Breast epithelium (tissue), 4 donors: ENCODE measurements at regions not wholly inside any gene's neighbourhood (a gene's known extent, or its start where the extent isn't known, plus 50 kb on each side); places are given as distances from the start of the nearest gene placed in this dataset.

Experiments used
- DNase-seq, 2 donors: peaks; one replicate each; pipeline ENCODE4 v3.0.0-alpha.2; 2019; ENCODE audit warnings: low spot score in 2 of 2
- H3K27ac ChIP-seq, 2 donors: fragments of 200-600 bp; sonication (generic) in 1 of 2; one replicate each; pipeline ENCODE4 v1.5.1; 2016 to 2019; ENCODE audit warnings: mild to moderate bottlenecking in 1 of 2
- H3K27me3 ChIP-seq, 2 donors: fragments of 200-600 bp; sonication (generic) in 1 of 2; one replicate each; pipeline versions ENCODE4 v1.5.1 to v1.6.0; 2017 to 2019; ENCODE audit warnings: control low read depth in 1 of 2, mild to moderate bottlenecking in 1 of 2
- H3K36me3 ChIP-seq: fragments of 200-600 bp; one replicate; pipeline ENCODE4 v1.5.1; 2019
- H3K4me1 ChIP-seq, 2 donors: fragments of 200-600 bp; sonication (generic); one replicate each; pipeline ENCODE4 v1.5.1; 2016 to 2019; ENCODE audit warnings: control low read depth in 1 of 2
- H3K4me3 ChIP-seq, 3 donors: fragments of 200-600 bp; sonication (generic); 1 replicate in 2 of 3; 2 replicates in 1 of 3; pipeline ENCODE4 v1.5.1; 2016 to 2019; ENCODE audit warnings: mild to moderate bottlenecking in 3 of 3, moderate library complexity in 2 of 3
- H3K9me3 ChIP-seq, 2 donors: fragments of 200-600 bp; sonication (generic) in 1 of 2; one replicate each; pipeline ENCODE4 v1.5.1; 2016 to 2019; ENCODE audit warnings: control low read depth in 1 of 2
- POLR2A ChIP-seq: fragments of 450-650 bp; IDR thresholded peaks from one replicate; pipeline ENCODE4 v1.6.1; 2016; ENCODE audit warnings: antibody characterized with exemption, mild to moderate bottlenecking, moderate library complexity
- POLR2AphosphoS5 ChIP-seq, 3 donors: sonication (generic); formaldehyde crosslinking; IDR thresholded peaks; one replicate each; pipeline ENCODE4 v1.6.1; 2017; ENCODE audit warnings: antibody characterized with exemption in 3 of 3
- intact Hi-C: fragments of 100-400 bp; cut with DNase I; formaldehyde crosslinking; loops from one replicate; pipeline ENCODE4 v1.15.1; 2023; ENCODE audit warnings: low total_unique reads
- TF ChIP-seq, protein P1 (sequence below), 3 donors: fragments of 450-650 bp; IDR thresholded peaks; one replicate each; pipeline ENCODE4 v1.5.1; 2016 to 2017; ENCODE audit warnings: antibody characterized with exemption in 3 of 3, mild to moderate bottlenecking in 3 of 3, moderate library complexity in 3 of 3

DNA sequence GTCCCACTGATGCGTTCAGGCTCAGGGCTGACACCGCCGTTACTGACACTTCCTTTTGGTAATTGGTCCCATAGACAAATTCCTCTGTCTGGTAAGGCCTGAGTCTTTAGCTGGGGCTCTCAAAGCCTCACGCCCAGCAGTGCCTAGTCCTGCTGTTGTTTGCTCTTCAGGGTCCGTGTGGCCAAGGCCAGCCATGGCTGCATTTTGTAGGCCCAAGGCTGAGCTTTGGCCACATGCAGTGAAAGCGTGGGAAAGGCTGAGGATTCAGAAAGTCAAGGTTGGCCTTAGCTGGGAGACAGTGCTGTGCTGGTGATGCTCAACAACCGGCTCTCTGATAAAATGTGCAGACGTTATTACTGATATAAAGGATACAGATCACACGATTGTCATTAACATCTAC, 63.5 kb upstream of the C1orf174 start:
- TF ChIP-seq, protein P1, sequence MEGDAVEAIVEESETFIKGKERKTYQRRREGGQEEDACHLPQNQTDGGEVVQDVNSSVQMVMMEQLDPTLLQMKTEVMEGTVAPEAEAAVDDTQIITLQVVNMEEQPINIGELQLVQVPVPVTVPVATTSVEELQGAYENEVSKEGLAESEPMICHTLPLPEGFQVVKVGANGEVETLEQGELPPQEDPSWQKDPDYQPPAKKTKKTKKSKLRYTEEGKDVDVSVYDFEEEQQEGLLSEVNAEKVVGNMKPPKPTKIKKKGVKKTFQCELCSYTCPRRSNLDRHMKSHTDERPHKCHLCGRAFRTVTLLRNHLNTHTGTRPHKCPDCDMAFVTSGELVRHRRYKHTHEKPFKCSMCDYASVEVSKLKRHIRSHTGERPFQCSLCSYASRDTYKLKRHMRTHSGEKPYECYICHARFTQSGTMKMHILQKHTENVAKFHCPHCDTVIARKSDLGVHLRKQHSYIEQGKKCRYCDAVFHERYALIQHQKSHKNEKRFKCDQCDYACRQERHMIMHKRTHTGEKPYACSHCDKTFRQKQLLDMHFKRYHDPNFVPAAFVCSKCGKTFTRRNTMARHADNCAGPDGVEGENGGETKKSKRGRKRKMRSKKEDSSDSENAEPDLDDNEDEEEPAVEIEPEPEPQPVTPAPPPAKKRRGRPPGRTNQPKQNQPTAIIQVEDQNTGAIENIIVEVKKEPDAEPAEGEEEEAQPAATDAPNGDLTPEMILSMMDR (IDR thresholded peaks at IDR 0.05): no peak
- no peak for TF ChIP-seq POLR2A
- no peak for TF ChIP-seq POLR2AphosphoS5 (IDR thresholded peaks at IDR 0.05)
- no peak for DNase-seq
- Histone ChIP-seq H3K9me3 (no peaks in the 10 kb centered on the region), H3K27ac (no peak overlapping the region), H3K4me1 (no peaks in the 10 kb centered on the region), H3K36me3 (no peaks in the 10 kb centered on the region), H3K4me3 (no peak overlapping the region), H3K27me3 (peaks cover 0 to 3% of the 10 kb centered on the region in 2 donors)
- intact Hi-C loops: no loop called here

GRCh38 chr1:3965693-3966092, 65.6 kb upstream of the C1orf174 start:
- no peaks in the 10 kb centered on the region for H3K4me1 ChIP-seq
- no peak for TF ChIP-seq POLR2AphosphoS5 (IDR thresholded peaks at IDR 0.05)
- TF ChIP-seq, protein P1 (IDR thresholded peaks at IDR 0.05): no peak
- no peak for TF ChIP-seq POLR2A
- H3K4me3 ChIP-seq: no peak overlapping the region
- H3K27me3 ChIP-seq: peaks cover 0 to 14% of the 10 kb centered on the region in 2 donors
- H3K36me3 ChIP-seq: no peaks in the 10 kb centered on the region
- intact Hi-C loops: no loop called here
- no peak overlapping the region for H3K27ac ChIP-seq
- DNase-seq: no peak
- peaks cover 0 to 7% of the 10 kb centered on the region in 2 donors for H3K9me3 ChIP-seq

- no peak for DNase-seq
- H3K36me3 ChIP-seq: no peaks in the 10 kb centered on the region
- H3K27me3 ChIP-seq: peaks cover 0 to 22% of the 10 kb centered on the region in 2 donors
- peaks cover 0 to 7% of the 10 kb centered on the region in 2 donors for H3K9me3 ChIP-seq
- H3K27ac ChIP-seq: no peak overlapping the region
- no peak overlapping the region for H3K4me3 ChIP-seq
- intact Hi-C loops: no loop called here
- H3K4me1 ChIP-seq: no peaks in the 10 kb centered on the region
- no peak for TF ChIP-seq POLR2A
- TF ChIP-seq, protein P1 (IDR thresholded peaks at IDR 0.05): no peak
- TF ChIP-seq POLR2AphosphoS5 (IDR thresholded peaks at IDR 0.05): no peak
Observed at GRCh38 chr1:3968851-3969250, 68.8 kb upstream of the C1orf174 start.

GRCh38 chr1:3971981-3972380, 71.9 kb upstream of the C1orf174 start:
- Histone ChIP-seq H3K4me3 (no peak overlapping the region), H3K27ac (no peak overlapping the region), H3K9me3 (peaks cover 0 to 7% of the 10 kb centered on the region in 2 donors), H3K27me3 (peaks cover 0 to 22% of the 10 kb centered on the region in 2 donors), H3K4me1 (no peaks in the 10 kb centered on the region), H3K36me3 (no peaks in the 10 kb centered on the region)
- intact Hi-C loops: loop anchor here (1.0 kb wide), 1 partner anchor 23 kb away; no protein-coding TSS in a partner anchor
- no peak for DNase-seq
- TF ChIP-seq POLR2A: no peak
- no peak for TF ChIP-seq POLR2AphosphoS5 (IDR thresholded peaks at IDR 0.05)
- TF ChIP-seq, protein P1 (IDR thresholded peaks at IDR 0.05): no peak

DNA sequence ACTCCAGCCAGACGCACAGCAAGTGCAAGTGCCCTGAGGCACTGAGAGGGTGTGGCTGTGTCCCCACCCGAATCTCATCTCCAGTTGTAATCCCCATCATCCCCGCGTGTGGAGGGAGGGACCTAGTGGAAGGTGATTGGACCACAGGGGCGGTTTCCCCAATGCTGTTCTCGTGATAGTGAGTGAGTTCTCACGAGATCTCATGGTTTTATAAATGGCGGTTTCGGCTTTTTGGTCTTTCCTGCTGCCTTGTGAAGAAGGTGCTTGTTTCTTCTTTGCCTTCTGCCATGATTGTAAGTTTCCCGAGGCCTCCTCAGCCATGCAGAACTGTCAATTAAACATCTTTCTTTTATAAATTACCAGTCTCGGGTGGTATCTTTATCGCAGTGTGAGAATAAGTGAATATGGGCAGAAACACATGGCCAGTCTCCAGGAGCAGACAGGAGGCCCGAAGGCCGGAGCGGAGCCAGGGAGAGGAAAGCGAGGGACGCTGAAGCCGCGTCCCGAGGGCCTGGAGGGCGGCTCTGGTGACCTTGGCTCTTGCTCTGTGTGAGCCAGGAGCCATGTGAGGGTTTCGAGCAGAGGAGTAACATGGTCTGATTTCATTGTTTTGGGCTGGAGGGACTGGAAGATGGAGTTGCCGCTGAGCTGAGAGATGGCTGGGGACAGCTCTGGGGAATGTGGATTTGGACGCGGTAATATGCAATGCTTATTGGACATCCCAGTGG, 76.0 kb upstream of the C1orf174 start:
- Histone ChIP-seq H3K4me1 (no peaks in the 10 kb centered on the region), H3K4me3 (no peak overlapping the region), H3K36me3 (no peaks in the 10 kb centered on the region), H3K9me3 (no peaks in the 10 kb centered on the region), H3K27me3 (peaks cover 0 to 12% of the 10 kb centered on the region in 2 donors), H3K27ac (no peak overlapping the region)
- TF ChIP-seq POLR2A (no peak), POLR2AphosphoS5 (IDR thresholded peaks at IDR 0.05) (no peak)
- TF ChIP-seq, protein P1 (IDR thresholded peaks at IDR 0.05): no peak
- no peak for DNase-seq
- intact Hi-C loops: no loop called here
